ENCODE measurements at regions not wholly inside any gene's neighbourhood (a gene's known extent, or its start where the extent isn't known, plus 50 kb on each side); places are given as distances from the start of the nearest gene placed in this dataset.

- no peak for TF ChIP-seq REST (IDR thresholded peaks at IDR 0.05; ENCODE audit: low read depth)
- TF ChIP-seq MAX (IDR thresholded peaks at IDR 0.05), result no peak
- no peak for TF ChIP-seq EP300 (IDR thresholded peaks at IDR 0.05; ENCODE audit: borderline replicate concordance)
- TF ChIP-seq CEBPB (IDR thresholded peaks at IDR 0.05), result no peak
- no peak for TF ChIP-seq USF1 (IDR thresholded peaks at IDR 0.05)
- no peak for TF ChIP-seq ZBTB7A (IDR thresholded peaks at IDR 0.05; ENCODE audit: low read depth)
- TF ChIP-seq TAF1 (IDR thresholded peaks at IDR 0.05; ENCODE audit: low read depth), result no peak
- TF ChIP-seq NFIC (IDR thresholded peaks at IDR 0.05), result no peak
Measured at GRCh38 chr20:57027777-57028176, 238.7 kb downstream of the BMP7 start.

GRCh38 chr20:57030611-57031600 is 235.5 kb downstream of the BMP7 start:
- TF ChIP-seq YY1 (IDR thresholded peaks at IDR 0.05; ENCODE audit: low read depth), result no peak
- no peak for TF ChIP-seq TCF12 (IDR thresholded peaks at IDR 0.05; ENCODE audit: low read depth)
- TF ChIP-seq CEBPB (IDR thresholded peaks at IDR 0.05), result no peak
- TF ChIP-seq FOXM1 (IDR thresholded peaks at IDR 0.05; ENCODE audit: borderline replicate concordance, low read depth), result no peak
- no peak for TF ChIP-seq REST (IDR thresholded peaks at IDR 0.05; ENCODE audit: low read depth)
- no peak for TF ChIP-seq MAX (IDR thresholded peaks at IDR 0.05)
- no peak for TF ChIP-seq EP300 (IDR thresholded peaks at IDR 0.05; ENCODE audit: borderline replicate concordance)
- TF ChIP-seq TAF1 (IDR thresholded peaks at IDR 0.05; ENCODE audit: low read depth), result no peak
- TF ChIP-seq USF1 (IDR thresholded peaks at IDR 0.05), result no peak
- TF ChIP-seq NFIC (IDR thresholded peaks at IDR 0.05), result no peak
- no peak for TF ChIP-seq ZBTB7A (IDR thresholded peaks at IDR 0.05; ENCODE audit: low read depth)
- no peak for TF ChIP-seq CREB1 (IDR thresholded peaks at IDR 0.05; ENCODE audit: low read depth)
- no peak for TF ChIP-seq EGR1 (IDR thresholded peaks at IDR 0.05)
- no peak for TF ChIP-seq RAD21 (IDR thresholded peaks at IDR 0.05; ENCODE audit: low read depth)

- TF ChIP-seq CREB1 (IDR thresholded peaks at IDR 0.05; ENCODE audit: low read depth) (no peak), ZBTB7A (IDR thresholded peaks at IDR 0.05; ENCODE audit: low read depth) (no peak), EGR1 (IDR thresholded peaks at IDR 0.05) (no peak), TEAD4 (IDR thresholded peaks at IDR 0.05) (no peak), FOXM1 (IDR thresholded peaks at IDR 0.05; ENCODE audit: borderline replicate concordance, low read depth) (no peak), REST (IDR thresholded peaks at IDR 0.05; ENCODE audit: low read depth) (no peak), TAF1 (IDR thresholded peaks at IDR 0.05; ENCODE audit: low read depth) (no peak), YY1 (IDR thresholded peaks at IDR 0.05; ENCODE audit: low read depth) (no peak), CEBPB (IDR thresholded peaks at IDR 0.05) (no peak), NFIC (IDR thresholded peaks at IDR 0.05) (no peak), MAX (IDR thresholded peaks at IDR 0.05) (no peak), USF1 (IDR thresholded peaks at IDR 0.05) (no peak), EP300 (IDR thresholded peaks at IDR 0.05; ENCODE audit: borderline replicate concordance) (no peak), RAD21 (IDR thresholded peaks at IDR 0.05; ENCODE audit: low read depth) (no peak), TCF12 (IDR thresholded peaks at IDR 0.05; ENCODE audit: low read depth) (no peak)
Measured at GRCh38 chr20:57031867-57032355, 234.5 kb downstream of the BMP7 start.

Data from Ishikawa (cell line).